NB4 (cell line): ENCODE measurements at regions not wholly inside any gene's neighbourhood (a gene's known extent, or its start where the extent isn't known, plus 50 kb on each side); places are given as distances from the start of the nearest gene placed in this dataset.

ENCODE experiments used
- CTCF ChIP-seq: IDR thresholded peaks from one replicate; pipeline ENCODE4 v1.5.1; 2012; ENCODE audit warnings: low read depth, low read length
- MAX ChIP-seq: IDR thresholded peaks from 2 replicates; pipeline ENCODE4 v1.6.1; 2011; ENCODE audit warnings: low read depth, low read length
- MYC ChIP-seq: IDR thresholded peaks from 2 replicates; pipeline ENCODE4 v1.6.1; 2011; ENCODE audit warnings: low read depth, low read length
- POLR2A ChIP-seq: IDR thresholded peaks from 2 replicates; pipeline ENCODE4 v1.6.1; 2011; ENCODE audit warnings: mild to moderate bottlenecking; ENCODE audit not compliant: insufficient read length; ENCODE audit errors: extremely low read depth

- no peak for TF ChIP-seq CTCF
- no peak for TF ChIP-seq POLR2A
- no peak for TF ChIP-seq MAX
- no peak for TF ChIP-seq MYC
Measured at GRCh38 chr3:153615863-153616262, 453.8 kb downstream of the RAP2B start.
